ENCODE measurements at regions not wholly inside any gene's neighbourhood (a gene's known extent, or its start where the extent isn't known, plus 50 kb on each side); places are given as distances from the start of the nearest gene placed in this dataset.

DNA sequence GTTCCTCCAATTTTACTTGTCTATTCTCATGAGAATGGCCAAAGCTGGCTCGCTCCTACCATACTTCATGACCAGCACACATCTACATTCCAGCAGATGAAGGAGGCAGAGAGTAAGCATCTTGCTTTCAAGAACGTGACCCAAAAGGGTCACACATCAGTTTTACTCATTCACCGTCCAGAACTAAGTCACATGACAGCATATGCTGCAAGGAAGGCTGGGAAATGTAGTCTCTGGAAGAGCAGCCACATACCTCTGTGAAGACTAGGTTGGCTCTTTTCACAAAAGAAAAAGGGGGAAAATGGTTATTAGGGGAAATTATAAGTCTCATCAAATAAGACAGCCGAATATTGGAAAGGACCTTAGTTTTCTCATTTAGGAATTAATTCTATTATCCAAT lies 835.3 kb downstream of the EPHA4 start:
- TF ChIP-seq, protein P1, sequence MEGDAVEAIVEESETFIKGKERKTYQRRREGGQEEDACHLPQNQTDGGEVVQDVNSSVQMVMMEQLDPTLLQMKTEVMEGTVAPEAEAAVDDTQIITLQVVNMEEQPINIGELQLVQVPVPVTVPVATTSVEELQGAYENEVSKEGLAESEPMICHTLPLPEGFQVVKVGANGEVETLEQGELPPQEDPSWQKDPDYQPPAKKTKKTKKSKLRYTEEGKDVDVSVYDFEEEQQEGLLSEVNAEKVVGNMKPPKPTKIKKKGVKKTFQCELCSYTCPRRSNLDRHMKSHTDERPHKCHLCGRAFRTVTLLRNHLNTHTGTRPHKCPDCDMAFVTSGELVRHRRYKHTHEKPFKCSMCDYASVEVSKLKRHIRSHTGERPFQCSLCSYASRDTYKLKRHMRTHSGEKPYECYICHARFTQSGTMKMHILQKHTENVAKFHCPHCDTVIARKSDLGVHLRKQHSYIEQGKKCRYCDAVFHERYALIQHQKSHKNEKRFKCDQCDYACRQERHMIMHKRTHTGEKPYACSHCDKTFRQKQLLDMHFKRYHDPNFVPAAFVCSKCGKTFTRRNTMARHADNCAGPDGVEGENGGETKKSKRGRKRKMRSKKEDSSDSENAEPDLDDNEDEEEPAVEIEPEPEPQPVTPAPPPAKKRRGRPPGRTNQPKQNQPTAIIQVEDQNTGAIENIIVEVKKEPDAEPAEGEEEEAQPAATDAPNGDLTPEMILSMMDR (IDR thresholded peaks at IDR 0.05; ENCODE audit: poor library complexity) = no peak
- no peak for TF ChIP-seq EZH2 (IDR thresholded peaks at IDR 0.05; ENCODE audit: borderline replicate concordance)
- no peak for TF ChIP-seq EZH2phosphoT487 (IDR thresholded peaks at IDR 0.05; ENCODE audit: low read depth, severe bottlenecking, unreplicated experiment)

Data from hepatocyte (in vitro differentiated cells).